Endothelial cell of umbilical vein (primary cell): ENCODE measurements at regions not wholly inside any gene's neighbourhood (a gene's known extent, or its start where the extent isn't known, plus 50 kb on each side); places are given as distances from the start of the nearest gene placed in this dataset.

Experiments used
- BruUV-seq: library from RNA; stranded (reverse); fragments of 400-500 nt; replicated peaks from 2 replicates; lab custom pipeline; 2021; lab: Mats Ljungman, UMichigan
- CTCF ChIA-PET: fragments of 300-600, 350-600 bp; sonication (Branson Sonifier 250); formaldehyde crosslinking; loops from one replicate; lab custom pipeline; 2021; ENCODE audit warnings: antibody characterized with exemption, inconsistent platforms; lab: Charles Lee
- POLR2A ChIA-PET: fragments of 300-600, 350-600 bp; sonication (Branson Sonifier 250); formaldehyde crosslinking; loops from one replicate; lab custom pipeline; 2021; ENCODE audit warnings: antibody characterized with exemption, inconsistent platforms; lab: Charles Lee
- DNase-seq: peaks from one replicate; pipeline ENCODE4 v3.0.0-alpha.2; 2011; ENCODE audit warnings: low read depth, low spot score
- FAIRE-seq: peaks from 2 replicates; lab custom pipeline; 2011; peaks lifted over from hg19 to GRCh38; lab: Jason Lieb, UNC
- H2AFZ ChIP-seq: 2 replicates; pipeline ENCODE4 v1.6.0; 2012; ENCODE audit warnings: low read depth, low read length, control low read depth, inconsistent platforms
- H3K27ac ChIP-seq: 2 replicates; pipeline ENCODE4 v1.5.1; 2011; ENCODE audit warnings: low read depth, mild to moderate bottlenecking, control low read depth, low read length, moderate library complexity; ENCODE audit not compliant: insufficient read depth
- H3K27me3 ChIP-seq, 2 experiments: 2 replicates each; pipeline versions ENCODE4 v1.6.0 to v1.6.1; 2011; ENCODE audit warnings: low read length in 2 of 2, mixed read lengths in 1 of 2; ENCODE audit not compliant: control insufficient read depth in 2 of 2, insufficient read depth in 2 of 2
- H3K36me3 ChIP-seq, 2 experiments: 2 replicates in 1 of 2; 3 replicates in 1 of 2; pipeline ENCODE4 v1.5.1; 2011; ENCODE audit warnings: low read length in 2 of 2, mild to moderate bottlenecking in 1 of 2, moderate library complexity in 1 of 2; ENCODE audit not compliant: control insufficient read depth in 2 of 2, insufficient read depth in 2 of 2; ENCODE audit errors: extremely low read depth in 1 of 2
- H3K4me1 ChIP-seq: 3 replicates; pipeline ENCODE4 v1.5.1; 2011; ENCODE audit warnings: mild to moderate bottlenecking, low read length; ENCODE audit not compliant: control insufficient read depth, insufficient read depth; ENCODE audit errors: extremely low read depth
- H3K4me2 ChIP-seq: 2 replicates; pipeline ENCODE4 v1.6.1; 2011; ENCODE audit warnings: low read length, control low read depth, mixed read lengths; ENCODE audit not compliant: insufficient read depth
- H3K4me3 ChIP-seq, 3 experiments: fragments of 200-600 bp in 1 of 3; sonication (generic), shearing (Covaris generic) in 1 of 3; replicated peaks in 1 of 3; 2 replicates each; pipeline ENCODE4 v1.5.1; 2011 to 2016; ENCODE audit warnings: control low read depth in 3 of 3, low read length in 3 of 3, mild to moderate bottlenecking in 2 of 3, inconsistent platforms in 1 of 3, low read depth in 1 of 3, moderate library complexity in 1 of 3; ENCODE audit not compliant: insufficient read depth in 1 of 3
- H3K79me2 ChIP-seq: 2 replicates; pipeline ENCODE4 v1.6.0; 2012; ENCODE audit warnings: low read length, inconsistent platforms; ENCODE audit not compliant: control insufficient read depth, insufficient read depth
- H3K9ac ChIP-seq: replicated peaks from 2 replicates; pipeline ENCODE3; 2011; ENCODE audit warnings: low read length, control low read depth; ENCODE audit not compliant: insufficient read depth; ENCODE audit errors: extremely low read depth
- H3K9me1 ChIP-seq: replicated peaks from 3 replicates; pipeline ENCODE4 v1.6.0; 2011; ENCODE audit warnings: mild to moderate bottlenecking, low read length; ENCODE audit not compliant: control insufficient read depth, insufficient read depth; ENCODE audit errors: extremely low read depth
- H3K9me3 ChIP-seq: replicated peaks from 2 replicates; pipeline ENCODE4 v1.5.1; 2012; ENCODE audit warnings: low read length, inconsistent platforms; ENCODE audit not compliant: control insufficient read depth, insufficient read depth
- H4K20me1 ChIP-seq: replicated peaks from 2 replicates; pipeline ENCODE3; 2011; ENCODE audit warnings: mild to moderate bottlenecking, low read length; ENCODE audit not compliant: control insufficient read depth, insufficient read depth; ENCODE audit errors: extremely low read depth
- EZH2 ChIP-seq: IDR thresholded peaks from 2 replicates; pipeline ENCODE4 v1.6.1; 2012; ENCODE audit warnings: borderline replicate concordance, low read depth, mild to moderate bottlenecking, moderate library complexity, low read length, inconsistent platforms; ENCODE audit not compliant: severe bottlenecking
- FOS ChIP-seq: IDR thresholded peaks from 2 replicates; pipeline ENCODE4 v1.6.1; 2011; ENCODE audit warnings: mild to moderate bottlenecking, low read length, moderate library complexity, borderline replicate concordance; ENCODE audit not compliant: insufficient read depth
- GATA2 ChIP-seq: IDR thresholded peaks from 2 replicates; pipeline ENCODE4 v1.7.0; 2011; ENCODE audit warnings: low read depth, mild to moderate bottlenecking, moderate library complexity, mixed read lengths, low read length; ENCODE audit not compliant: insufficient read length, insufficient read depth
- JUN ChIP-seq: IDR thresholded peaks from 2 replicates; pipeline ENCODE4 v1.6.1; 2011; ENCODE audit warnings: borderline replicate concordance, low read depth; ENCODE audit not compliant: insufficient read length, insufficient read depth
- MYC ChIP-seq: IDR thresholded peaks from one replicate; pipeline ENCODE4 v1.6.1; 2011; ENCODE audit warnings: mild to moderate bottlenecking, low read depth, low read length
- POLR2A ChIP-seq: IDR thresholded peaks from 2 replicates; pipeline ENCODE4 v1.6.1; 2012; ENCODE audit warnings: low read depth, mild to moderate bottlenecking, control low read depth, low read length
- POLR2AphosphoS5 ChIP-seq: IDR thresholded peaks from 2 replicates; pipeline ENCODE4 v1.6.1; 2012; ENCODE audit warnings: low read depth, mild to moderate bottlenecking, control low read depth, low read length, moderate library complexity; ENCODE audit not compliant: insufficient read depth
- dilution Hi-C: fragments of 300-500 bp; cut with MboI; formaldehyde crosslinking; loops from one replicate; pipeline ENCODE4 v1.15.0; 2019; ENCODE audit warnings: low sequenced_read_pairs; ENCODE audit not compliant: extremely low pct_ligation_motif_present
- intact Hi-C: fragments of 100-400 bp; cut with micrococcal nuclease; formaldehyde crosslinking; loops from one replicate; pipeline ENCODE4 v1.10.0; 2022
- TF ChIP-seq, protein P1 (sequence below), 2 donors: IDR thresholded peaks; 1 replicate in 1 of 2; 2 replicates in 1 of 2; pipeline ENCODE4 v1.5.1; 2011; ENCODE audit warnings: low read length in 2 of 2, mild to moderate bottlenecking in 2 of 2, moderate library complexity in 2 of 2, control low read depth in 1 of 2, inconsistent platforms in 1 of 2, low read depth in 1 of 2; ENCODE audit not compliant: insufficient read depth in 1 of 2; ENCODE audit errors: extremely low read depth in 1 of 2
- TF ChIP-seq, protein P2 (sequence below): IDR thresholded peaks from 2 replicates; pipeline ENCODE4 v1.6.1; 2011; ENCODE audit not compliant: insufficient read depth, insufficient read length

DNA sequence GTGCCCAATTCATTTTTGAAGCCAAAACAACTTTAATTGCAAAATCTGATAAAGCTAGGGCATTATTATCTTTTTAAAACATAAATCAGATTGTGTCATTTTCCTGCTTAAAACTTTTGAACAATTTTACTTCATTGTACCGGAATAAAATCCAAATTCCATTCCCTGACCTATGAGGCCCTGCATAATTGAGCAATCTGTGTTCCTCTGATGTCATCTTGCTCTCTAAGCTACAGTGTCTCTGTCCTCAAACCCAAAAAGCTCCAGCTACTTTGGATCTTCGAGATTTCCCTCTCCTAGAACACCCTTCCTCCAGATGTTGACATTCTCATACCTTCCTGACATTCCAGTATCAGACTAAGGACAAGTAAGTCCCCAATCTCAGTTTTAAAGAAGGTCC is 395.9 kb downstream of the LRATD1 start:
- Histone ChIP-seq H3K4me3 (no peak overlapping the region), H3K9me1 (no peaks in the 10 kb centered on the region), H3K4me1 (no peaks in the 10 kb centered on the region), H3K79me2 (no peaks in the 10 kb centered on the region), H3K9me3 (no peaks in the 10 kb centered on the region), H3K4me2 (no peak overlapping the region), H3K27ac (no peak overlapping the region), H4K20me1 (no peaks in the 10 kb centered on the region), H2AFZ (no peak overlapping the region), H3K27me3 (no peaks in the 10 kb centered on the region), H3K9ac (no peak overlapping the region), H3K36me3 (no peaks in the 10 kb centered on the region)
- no peak for FAIRE-seq
- intact Hi-C loops, result no loop called here
- no peak for DNase-seq
- BruUV-seq, result no TSS peak
- dilution Hi-C loops, result no loop called here
- ChIA-PET CTCF (no interaction called here), POLR2A (no interaction called here)
- TF ChIP-seq, protein P1, sequence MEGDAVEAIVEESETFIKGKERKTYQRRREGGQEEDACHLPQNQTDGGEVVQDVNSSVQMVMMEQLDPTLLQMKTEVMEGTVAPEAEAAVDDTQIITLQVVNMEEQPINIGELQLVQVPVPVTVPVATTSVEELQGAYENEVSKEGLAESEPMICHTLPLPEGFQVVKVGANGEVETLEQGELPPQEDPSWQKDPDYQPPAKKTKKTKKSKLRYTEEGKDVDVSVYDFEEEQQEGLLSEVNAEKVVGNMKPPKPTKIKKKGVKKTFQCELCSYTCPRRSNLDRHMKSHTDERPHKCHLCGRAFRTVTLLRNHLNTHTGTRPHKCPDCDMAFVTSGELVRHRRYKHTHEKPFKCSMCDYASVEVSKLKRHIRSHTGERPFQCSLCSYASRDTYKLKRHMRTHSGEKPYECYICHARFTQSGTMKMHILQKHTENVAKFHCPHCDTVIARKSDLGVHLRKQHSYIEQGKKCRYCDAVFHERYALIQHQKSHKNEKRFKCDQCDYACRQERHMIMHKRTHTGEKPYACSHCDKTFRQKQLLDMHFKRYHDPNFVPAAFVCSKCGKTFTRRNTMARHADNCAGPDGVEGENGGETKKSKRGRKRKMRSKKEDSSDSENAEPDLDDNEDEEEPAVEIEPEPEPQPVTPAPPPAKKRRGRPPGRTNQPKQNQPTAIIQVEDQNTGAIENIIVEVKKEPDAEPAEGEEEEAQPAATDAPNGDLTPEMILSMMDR (IDR thresholded peaks at IDR 0.05; ENCODE audit: extremely low read depth in 1 of 2, insufficient read depth in 1 of 2, low read depth in 1 of 2, low read length in 2 of 2), result no peak
- TF ChIP-seq EZH2 (no peak), GATA2 (no peak), FOS (no peak), POLR2A (no peak), JUN (no peak)

DNA sequence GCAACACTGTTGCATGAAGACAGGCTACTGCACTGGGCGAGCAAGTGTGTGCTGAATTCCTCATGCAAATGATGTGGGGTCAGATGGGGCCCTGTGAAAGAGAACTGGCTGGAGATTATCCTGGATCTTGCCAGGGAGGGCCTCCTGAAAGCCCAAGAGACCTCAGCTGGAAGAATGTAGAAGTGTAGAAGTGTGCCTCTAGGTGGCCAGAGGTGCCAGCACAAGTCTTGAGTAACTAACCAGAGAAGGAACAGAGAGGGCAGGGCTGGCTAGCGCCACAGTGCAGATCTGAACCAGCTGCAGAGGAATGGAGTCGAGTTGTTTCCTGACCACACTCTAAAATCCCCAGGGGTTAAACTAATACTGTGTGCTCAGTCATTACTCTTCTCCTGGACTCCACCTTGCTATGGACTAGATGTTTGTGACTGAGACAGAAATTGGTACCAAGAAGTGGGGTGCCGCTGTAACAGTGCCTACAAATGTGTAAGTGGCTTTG is 399.3 kb downstream of the LRATD1 start:
- Histone ChIP-seq H3K9ac (no peak overlapping the region), H3K9me3 (no peaks in the 10 kb centered on the region), H3K4me2 (no peak overlapping the region), H3K27ac (no peak overlapping the region), H2AFZ (no peak overlapping the region), H3K9me1 (no peaks in the 10 kb centered on the region), H3K79me2 (no peaks in the 10 kb centered on the region), H3K4me1 (no peaks in the 10 kb centered on the region), H4K20me1 (no peaks in the 10 kb centered on the region), H3K36me3 (no peaks in the 10 kb centered on the region), H3K4me3 (no peak overlapping the region), H3K27me3 (no peaks in the 10 kb centered on the region)
- no TSS peak for BruUV-seq
- dilution Hi-C loops (no loop called here), intact Hi-C loops (no loop called here)
- ChIA-PET CTCF (no interaction called here), POLR2A (no interaction called here)
- DNase-seq (no peak), FAIRE-seq (no peak)
- no peak for TF ChIP-seq POLR2AphosphoS5
- TF ChIP-seq EZH2, result no peak
- TF ChIP-seq POLR2A, result no peak
- TF ChIP-seq FOS, result no peak
- TF ChIP-seq, protein P2, sequence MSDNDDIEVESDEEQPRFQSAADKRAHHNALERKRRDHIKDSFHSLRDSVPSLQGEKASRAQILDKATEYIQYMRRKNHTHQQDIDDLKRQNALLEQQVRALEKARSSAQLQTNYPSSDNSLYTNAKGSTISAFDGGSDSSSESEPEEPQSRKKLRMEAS, result no peak
- TF ChIP-seq, protein P1 (IDR thresholded peaks at IDR 0.05; ENCODE audit: extremely low read depth in 1 of 2, insufficient read depth in 1 of 2, low read depth in 1 of 2, low read length in 2 of 2), result no peak
- TF ChIP-seq GATA2, result no peak
- TF ChIP-seq MYC, result no peak
- TF ChIP-seq JUN, result no peak
